HG02571 (cell line): ENCODE measurements at regions not wholly inside any gene's neighbourhood (a gene's known extent, or its start where the extent isn't known, plus 50 kb on each side); places are given as distances from the start of the nearest gene placed in this dataset.

Experiments used
- ATAC-seq: cut with Tn5 transposase; IDR thresholded peaks from one replicate; pipeline ENCODE4 v1.9.1; 2021; ENCODE audit warnings: mild to moderate bottlenecking, moderate library complexity; ENCODE audit not compliant: unreplicated experiment

GRCh38 chr22:46064966-46065666 is 85.2 kb upstream of the PPARA start:
- no peak for ATAC-seq

GRCh38 chr22:46065691-46066454 is 84.5 kb upstream of the PPARA start:
- ATAC-seq = no peak

- no peak for ATAC-seq
These were observed 83.6 kb upstream of the PPARA start for GRCh38 chr22:46066691-46067090.

- ATAC-seq = no peak
These were observed 82.9 kb upstream of the PPARA start for GRCh38 chr22:46067159-46068111.

- ATAC-seq = no peak
These were observed 82.1 kb upstream of the PPARA start for GRCh38 chr22:46068181-46068592.

GRCh38 chr22:46068593-46069491 is 81.5 kb upstream of the PPARA start:
- no peak for ATAC-seq

- ATAC-seq = no peak
These were observed 80.7 kb upstream of the PPARA start for GRCh38 chr22:46069521-46070214.

GRCh38 chr22:46070215-46070802 is 80.0 kb upstream of the PPARA start:
- ATAC-seq = no peak

- no peak for ATAC-seq
These were observed 79.4 kb upstream of the PPARA start for GRCh38 chr22:46070803-46071450.

GRCh38 chr22:46071451-46072109 is 78.7 kb upstream of the PPARA start:
- ATAC-seq = no peak

- ATAC-seq = no peak
These were observed 78.0 kb upstream of the PPARA start for GRCh38 chr22:46072110-46072881.

- ATAC-seq = no peak
These were observed 77.2 kb upstream of the PPARA start for GRCh38 chr22:46072981-46073682.

GRCh38 chr22:46073683-46074504 is 76.4 kb upstream of the PPARA start:
- ATAC-seq = no peak

GRCh38 chr22:46074771-46075551 is 75.4 kb upstream of the PPARA start:
- no peak for ATAC-seq
